ENCODE measurements at regions not wholly inside any gene's neighbourhood (a gene's known extent, or its start where the extent isn't known, plus 50 kb on each side); places are given as distances from the start of the nearest gene placed in this dataset.
"Not testable (repeated sequence)": the region's sequence is repeated elsewhere in the genome, so short reads cannot be mapped to it uniquely, and the experiment has no call there.

- no peak for DNase-seq
Observed at GRCh38 chrX:9271789-9272525, 192.9 kb upstream of the TBL1X start.

GRCh38 chrX:9273744-9274143, 191.1 kb upstream of the TBL1X start:
- DNase-seq: no peak

DNA sequence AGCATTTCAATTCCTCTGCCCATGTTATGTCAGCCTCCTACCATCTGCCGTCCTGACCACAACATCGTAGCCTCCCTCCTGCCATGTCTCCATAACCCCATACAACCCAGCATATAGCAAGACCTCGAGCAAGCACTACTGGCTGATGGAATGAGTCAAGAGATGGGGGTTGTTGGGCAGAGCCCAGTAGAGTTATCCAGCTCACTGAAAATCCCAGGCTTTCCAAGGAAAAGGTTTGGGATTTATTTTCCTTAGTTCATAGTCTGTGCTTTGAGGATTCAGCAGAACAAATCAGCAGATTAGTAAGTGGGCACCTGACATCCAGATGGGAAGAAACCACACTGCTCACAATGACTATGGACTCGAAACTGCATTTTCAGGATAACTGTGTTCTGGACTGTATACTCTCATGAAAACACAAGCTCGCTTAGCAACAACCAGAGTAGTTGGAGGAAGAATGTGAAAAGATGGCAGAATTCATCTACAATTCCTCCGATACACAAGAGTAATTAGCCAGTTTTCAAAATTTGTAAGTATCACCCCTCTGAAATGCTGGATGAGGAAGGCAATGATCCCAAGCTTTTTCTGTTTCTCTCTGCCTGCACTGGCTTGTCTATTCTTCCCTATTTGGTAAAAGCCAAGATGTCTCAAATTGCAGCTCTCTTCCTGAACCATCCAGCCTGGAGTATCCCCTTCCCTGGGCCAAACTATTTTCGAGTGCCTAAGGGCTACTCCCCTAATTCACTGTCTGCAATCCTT, 186.2 kb upstream of the TBL1X start:
- DNase-seq: no peak

DNA sequence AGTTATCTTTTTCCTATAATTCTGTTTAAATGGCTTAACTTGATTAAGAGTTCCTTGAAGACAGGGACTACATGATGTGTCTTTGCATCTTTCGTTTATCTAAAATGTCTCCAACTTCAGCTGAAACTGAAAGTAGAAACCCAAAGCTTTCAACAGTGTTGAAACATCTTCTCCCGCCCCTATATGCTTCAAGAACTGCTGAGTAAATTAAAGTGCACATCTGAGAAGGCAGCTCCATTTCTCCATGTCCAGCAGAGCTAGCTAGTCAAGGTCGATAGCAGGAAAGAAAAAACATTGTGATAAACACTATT, 185.7 kb upstream of the TBL1X start:
- DNase-seq: no peak

GRCh38 chrX:9280831-9281230, 184.0 kb upstream of the TBL1X start:
- no peak for DNase-seq

GRCh38 chrX:9282325-9282724, 182.5 kb upstream of the TBL1X start:
- DNase-seq: peak; percentile 11

DNA sequence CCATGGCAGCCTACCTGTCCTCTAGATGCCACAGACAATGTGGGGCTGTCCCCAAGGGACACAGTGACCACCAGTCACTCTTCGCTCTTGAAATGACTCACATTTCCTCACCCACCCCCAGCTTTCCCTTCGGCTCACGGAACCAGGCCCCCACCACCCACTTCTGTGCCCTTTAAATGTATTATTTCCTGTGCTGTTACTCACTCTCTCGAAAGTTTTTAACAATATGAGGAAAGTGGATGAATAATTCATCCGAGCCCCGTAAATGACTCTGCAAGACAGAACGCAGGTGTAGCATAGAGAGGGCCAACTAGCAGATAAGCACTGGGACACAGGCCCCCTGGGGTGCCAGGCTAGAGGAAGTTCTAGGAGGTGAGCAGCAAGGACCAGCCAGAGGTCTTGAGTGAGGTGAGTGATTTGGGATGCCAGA, 179.5 kb upstream of the TBL1X start:
- no peak for DNase-seq

DNA sequence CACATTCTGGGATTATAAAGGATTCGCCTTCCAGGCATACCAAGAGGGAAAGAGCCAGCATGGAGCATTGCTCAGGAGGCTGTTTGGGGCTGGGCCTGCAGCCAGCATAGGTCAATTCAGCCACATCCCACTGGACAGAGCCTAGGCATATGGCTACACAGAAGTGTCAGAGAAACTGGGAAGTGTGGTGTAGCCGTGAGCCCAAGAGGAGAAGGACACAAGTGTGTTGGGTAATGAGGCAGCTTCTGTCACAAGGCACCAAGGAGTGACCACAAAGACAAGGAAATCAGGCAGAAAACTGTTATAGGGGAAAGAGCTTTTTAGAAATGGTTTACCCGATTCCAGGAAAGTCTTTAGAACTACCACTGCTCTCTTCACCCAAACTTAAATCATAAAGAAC, 178.6 kb upstream of the TBL1X start:
- no peak for DNase-seq

DNA sequence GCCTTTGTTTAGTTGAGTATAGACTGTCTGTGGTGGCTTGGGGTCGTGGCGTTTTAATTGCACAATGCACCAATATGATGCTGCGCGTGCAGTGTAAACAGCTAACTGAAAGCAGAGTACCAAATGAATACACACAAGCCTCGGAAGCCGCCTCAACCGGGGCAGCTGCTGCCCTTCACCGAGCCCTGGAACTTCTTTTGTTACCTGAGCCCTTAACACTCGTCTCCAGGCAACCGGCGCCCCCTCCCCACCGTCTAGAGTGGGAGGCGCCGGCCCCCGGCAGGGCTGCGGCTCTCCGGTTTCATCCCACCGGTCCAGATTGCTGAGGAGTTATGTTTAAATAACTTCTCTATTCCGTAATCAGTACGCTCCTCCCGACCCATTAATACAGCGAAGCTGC, 173.2 kb upstream of the TBL1X start:
- DNase-seq: peak; percentile 66

GRCh38 chrX:9293051-9293496, 171.8 kb upstream of the TBL1X start:
- DNase-seq: no peak

DNA sequence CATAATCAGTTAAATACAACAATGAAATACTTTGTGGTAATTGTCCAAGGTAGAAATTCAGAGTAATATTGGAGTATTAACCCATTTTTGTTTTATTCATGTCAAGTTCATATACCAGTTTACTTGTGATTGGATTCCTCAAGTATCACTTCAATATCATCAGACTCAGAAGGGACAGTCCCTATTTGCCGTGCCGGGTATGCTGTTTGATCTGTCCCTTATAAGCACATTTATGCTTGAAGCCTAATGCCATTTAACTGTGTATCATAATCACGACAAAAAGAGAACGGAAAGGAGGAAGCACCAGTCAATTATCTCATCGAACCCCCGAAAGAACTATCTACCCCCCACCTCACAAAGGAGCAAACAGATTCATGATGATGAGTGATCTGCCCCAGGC, 171.0 kb upstream of the TBL1X start:
- no peak for DNase-seq

DNA sequence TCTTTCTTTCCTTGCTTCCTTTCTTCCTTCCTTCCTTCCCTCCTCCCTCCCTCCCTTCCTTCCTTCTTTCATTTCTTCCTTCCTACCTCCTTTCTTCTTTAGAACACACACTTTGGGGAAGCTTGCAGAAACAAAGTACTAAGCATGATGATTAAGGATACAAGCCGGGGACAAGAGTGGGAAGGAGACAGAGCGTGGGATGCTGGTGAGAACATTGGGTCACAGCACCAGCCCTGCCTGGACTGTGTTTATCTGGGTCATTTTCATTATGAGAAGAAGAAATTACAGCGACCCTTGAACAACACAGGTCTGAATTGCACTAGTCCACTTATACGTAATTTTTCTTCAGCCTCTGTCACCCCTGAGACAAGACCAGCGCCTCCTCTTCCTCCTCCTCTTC, 169.3 kb upstream of the TBL1X start:
- no peak for DNase-seq

GRCh38 chrX:9298221-9298620, 166.6 kb upstream of the TBL1X start:
- DNase-seq: no peak

- DNase-seq: not testable (repeated sequence)
Observed at GRCh38 chrX:9299681-9300080, 165.2 kb upstream of the TBL1X start.

DNA sequence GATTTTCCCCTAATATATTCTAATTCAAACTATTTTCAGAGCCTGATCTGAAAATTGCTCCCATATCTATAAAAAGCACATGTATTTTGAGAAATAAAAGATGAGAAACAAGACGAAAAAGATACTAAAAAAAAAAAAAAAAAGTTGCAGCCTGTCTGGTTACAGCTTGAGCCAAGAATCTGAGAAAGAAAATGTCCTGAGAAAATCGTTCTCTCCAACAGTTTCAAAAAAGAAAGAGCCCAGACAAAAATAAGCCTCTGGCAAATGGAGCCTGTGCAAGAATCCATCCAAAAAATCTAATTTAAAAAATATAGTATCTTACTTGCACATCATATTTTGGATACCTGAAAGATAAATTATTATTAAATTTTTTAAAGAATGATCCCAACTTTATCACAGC, 163.0 kb upstream of the TBL1X start:
- no peak for DNase-seq

GRCh38 chrX:9302381-9302780, 162.5 kb upstream of the TBL1X start:
- DNase-seq: no peak

GRCh38 chrX:9308426-9308825, 156.4 kb upstream of the TBL1X start:
- DNase-seq: no peak

DNA sequence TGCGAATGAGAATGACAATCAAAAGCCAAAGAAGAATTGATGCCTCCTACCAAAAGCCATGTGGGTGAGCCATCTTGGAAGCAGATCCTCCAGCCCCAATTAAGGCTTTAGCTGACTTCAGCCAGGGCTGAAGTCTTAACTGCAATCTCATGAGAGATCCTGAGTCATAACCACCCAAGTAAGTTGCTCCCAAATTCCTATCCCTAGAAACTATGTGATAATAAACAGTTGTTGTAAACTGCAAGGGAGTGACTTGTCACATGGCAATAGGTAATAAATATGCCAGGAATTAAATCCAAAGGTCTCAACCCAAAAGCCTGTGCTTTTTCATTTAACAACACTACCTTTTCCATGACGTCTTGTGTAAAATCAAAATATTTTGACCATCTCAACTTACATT, 154.2 kb upstream of the TBL1X start:
- DNase-seq: no peak

DNA sequence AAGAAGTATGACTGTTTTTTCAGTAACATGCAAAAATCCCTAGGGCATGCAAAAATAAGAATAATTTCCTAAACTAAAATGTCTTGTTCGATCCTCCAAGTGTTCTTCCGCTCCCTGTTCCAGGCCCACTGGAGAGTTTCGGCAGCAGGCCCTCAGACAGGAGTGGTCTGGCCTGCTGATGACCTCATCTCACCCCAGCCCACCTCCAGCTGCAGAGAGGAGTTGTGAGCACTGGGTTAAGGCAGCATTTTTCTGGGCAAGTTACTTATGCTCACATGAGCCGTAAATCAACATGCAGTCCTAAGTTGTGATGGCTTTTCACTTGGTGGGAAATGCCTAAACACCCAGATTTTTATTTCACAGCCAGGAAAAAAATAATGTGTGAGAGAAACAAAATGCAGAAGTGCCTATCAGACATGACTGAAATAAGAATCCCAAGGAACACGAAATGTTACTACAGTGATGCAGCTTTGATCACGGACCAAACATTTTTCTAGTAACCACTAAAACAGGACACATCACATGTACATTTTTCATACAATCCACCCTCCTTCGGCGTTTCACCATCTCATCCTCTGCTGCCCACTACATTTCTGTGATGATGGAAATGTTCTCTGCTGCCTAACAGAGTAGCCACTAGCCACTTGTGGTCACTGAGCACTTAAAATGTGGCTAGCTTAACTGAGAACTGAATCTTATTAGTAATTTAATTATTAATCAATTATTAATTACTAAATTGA, 153.3 kb upstream of the TBL1X start:
- DNase-seq: no peak

GRCh38 chrX:9312922-9313867, 151.7 kb upstream of the TBL1X start:
- no peak for DNase-seq

GRCh38 chrX:9315086-9315485, 149.8 kb upstream of the TBL1X start:
- DNase-seq: no peak

GRCh38 chrX:9316096-9316495, 148.8 kb upstream of the TBL1X start:
- DNase-seq: no peak

DNA sequence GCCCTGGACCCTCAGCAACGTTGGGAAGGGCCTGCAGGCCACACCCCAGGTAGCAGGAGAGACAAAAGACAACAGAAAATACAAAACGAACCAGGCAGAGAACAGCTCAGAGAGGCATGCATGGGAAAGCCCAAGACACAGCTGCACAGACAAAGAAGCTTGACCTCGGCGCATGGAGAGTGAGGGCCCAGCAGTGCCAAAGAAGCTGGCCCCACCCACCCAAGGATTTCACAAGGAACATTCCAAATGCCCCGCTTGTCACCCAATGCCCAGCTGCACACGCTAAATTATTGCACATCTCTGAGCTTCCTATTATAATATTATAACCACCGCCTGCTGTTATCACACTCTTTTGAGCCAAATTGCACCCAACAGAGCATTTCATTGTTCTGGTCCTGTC, 147.7 kb upstream of the TBL1X start:
- DNase-seq: no peak
